ENCODE measurements at regions not wholly inside any gene's neighbourhood (a gene's known extent, or its start where the extent isn't known, plus 50 kb on each side); places are given as distances from the start of the nearest gene placed in this dataset.

DNA sequence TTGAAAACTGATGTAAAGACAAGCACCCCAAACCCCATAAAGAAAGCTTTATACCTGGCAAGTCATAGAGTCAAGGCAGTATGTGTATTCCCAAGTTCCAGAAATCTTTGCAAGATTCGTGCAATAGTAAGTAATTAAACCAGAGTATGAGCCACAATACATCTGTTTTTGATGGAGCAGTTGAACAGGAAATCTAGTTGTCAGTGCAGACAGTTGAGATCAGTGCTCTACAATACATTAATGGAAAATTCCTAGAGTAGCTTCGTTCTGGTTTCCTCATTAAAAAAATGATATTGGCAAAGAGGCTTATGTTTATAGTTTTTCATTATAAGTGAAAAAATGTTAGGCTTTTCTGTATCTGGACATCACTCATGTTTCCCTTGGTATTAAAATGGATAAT, 575.3 kb downstream of the TRIML1 start:
- DNase-seq (ENCODE audit: low read depth), result peak; percentile 60
- TF ChIP-seq, protein P1, sequence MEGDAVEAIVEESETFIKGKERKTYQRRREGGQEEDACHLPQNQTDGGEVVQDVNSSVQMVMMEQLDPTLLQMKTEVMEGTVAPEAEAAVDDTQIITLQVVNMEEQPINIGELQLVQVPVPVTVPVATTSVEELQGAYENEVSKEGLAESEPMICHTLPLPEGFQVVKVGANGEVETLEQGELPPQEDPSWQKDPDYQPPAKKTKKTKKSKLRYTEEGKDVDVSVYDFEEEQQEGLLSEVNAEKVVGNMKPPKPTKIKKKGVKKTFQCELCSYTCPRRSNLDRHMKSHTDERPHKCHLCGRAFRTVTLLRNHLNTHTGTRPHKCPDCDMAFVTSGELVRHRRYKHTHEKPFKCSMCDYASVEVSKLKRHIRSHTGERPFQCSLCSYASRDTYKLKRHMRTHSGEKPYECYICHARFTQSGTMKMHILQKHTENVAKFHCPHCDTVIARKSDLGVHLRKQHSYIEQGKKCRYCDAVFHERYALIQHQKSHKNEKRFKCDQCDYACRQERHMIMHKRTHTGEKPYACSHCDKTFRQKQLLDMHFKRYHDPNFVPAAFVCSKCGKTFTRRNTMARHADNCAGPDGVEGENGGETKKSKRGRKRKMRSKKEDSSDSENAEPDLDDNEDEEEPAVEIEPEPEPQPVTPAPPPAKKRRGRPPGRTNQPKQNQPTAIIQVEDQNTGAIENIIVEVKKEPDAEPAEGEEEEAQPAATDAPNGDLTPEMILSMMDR (conservative IDR thresholded peaks at IDR 0.05; ENCODE audit: control insufficient read depth, insufficient read depth, low read depth, low read length), result no peak
- no peak overlapping the region for H3K4me3 ChIP-seq (ENCODE audit: control insufficient read depth, low read depth, low read length)

DNA sequence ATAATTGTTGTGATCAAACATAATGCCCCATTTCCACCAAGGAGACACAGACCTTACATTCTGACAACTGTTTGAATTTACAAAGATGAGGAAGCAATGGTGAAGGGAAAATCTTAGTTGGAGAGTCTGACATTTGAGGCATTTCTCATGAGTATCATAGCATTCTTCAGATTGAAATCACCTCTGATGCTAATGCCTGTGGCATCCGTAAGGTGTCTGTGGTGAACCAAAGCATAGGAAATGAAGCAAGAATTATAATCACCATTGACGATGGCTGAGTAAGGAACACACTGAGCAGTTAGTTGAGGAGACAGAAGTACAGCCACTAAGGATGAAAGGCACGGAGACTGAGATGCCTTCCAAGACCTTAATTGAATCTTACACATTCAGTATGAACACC, 575.7 kb downstream of the TRIML1 start:
- no peak overlapping the region for H3K4me3 ChIP-seq (ENCODE audit: control insufficient read depth, low read depth, low read length)
- DNase-seq (ENCODE audit: low read depth), result peak; percentile 87
- TF ChIP-seq, protein P1 (conservative IDR thresholded peaks at IDR 0.05; ENCODE audit: control insufficient read depth, insufficient read depth, low read depth, low read length), result no peak

DNA sequence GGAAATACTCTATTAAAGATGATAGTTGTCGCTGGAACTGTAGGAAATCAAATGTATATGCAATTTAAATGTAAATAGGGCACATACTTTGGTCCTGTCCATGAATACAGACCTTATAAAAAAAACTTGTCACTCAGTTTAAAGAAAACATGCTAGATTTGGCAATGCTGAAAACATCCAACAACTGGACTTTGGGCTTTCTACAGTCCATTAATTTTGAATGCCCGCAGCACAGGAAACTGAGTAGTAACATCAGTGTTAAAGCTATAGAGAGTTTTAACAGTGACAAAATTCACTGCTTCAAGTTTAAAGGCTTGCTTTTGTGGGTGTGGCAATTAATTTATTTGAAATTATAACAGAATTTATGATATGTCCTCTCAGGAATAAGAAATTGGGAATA, 578.4 kb downstream of the TRIML1 start:
- TF ChIP-seq, protein P1 (conservative IDR thresholded peaks at IDR 0.05; ENCODE audit: control insufficient read depth, insufficient read depth, low read depth, low read length), result no peak
- DNase-seq (ENCODE audit: low read depth), result no peak
- H3K4me3 ChIP-seq (ENCODE audit: control insufficient read depth, low read depth, low read length), result no peak overlapping the region

DNA sequence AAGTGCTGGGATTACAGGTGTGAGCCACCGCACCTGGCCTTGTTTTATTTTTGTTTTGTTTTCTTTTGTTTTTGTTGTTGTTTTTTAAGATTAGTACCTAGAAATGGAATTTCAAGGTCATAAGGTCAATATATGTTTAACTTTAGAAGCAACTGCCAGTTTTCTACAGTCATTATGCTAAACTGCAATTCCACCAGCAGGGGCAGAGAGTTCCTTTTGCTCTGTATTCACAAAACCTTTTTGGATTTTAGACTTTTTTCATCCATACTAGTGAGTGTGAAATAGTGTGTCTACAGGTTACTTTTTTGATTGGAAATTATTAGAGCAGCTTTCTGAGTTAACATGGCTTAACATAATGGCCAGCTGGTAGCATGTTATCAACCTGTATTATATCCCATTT, 580.6 kb downstream of the TRIML1 start:
- TF ChIP-seq, protein P1 (conservative IDR thresholded peaks at IDR 0.05; ENCODE audit: control insufficient read depth, insufficient read depth, low read depth, low read length), result peak; percentile 25
- no peak for DNase-seq (ENCODE audit: low read depth)
- no peak overlapping the region for H3K4me3 ChIP-seq (ENCODE audit: control insufficient read depth, low read depth, low read length)

DNA sequence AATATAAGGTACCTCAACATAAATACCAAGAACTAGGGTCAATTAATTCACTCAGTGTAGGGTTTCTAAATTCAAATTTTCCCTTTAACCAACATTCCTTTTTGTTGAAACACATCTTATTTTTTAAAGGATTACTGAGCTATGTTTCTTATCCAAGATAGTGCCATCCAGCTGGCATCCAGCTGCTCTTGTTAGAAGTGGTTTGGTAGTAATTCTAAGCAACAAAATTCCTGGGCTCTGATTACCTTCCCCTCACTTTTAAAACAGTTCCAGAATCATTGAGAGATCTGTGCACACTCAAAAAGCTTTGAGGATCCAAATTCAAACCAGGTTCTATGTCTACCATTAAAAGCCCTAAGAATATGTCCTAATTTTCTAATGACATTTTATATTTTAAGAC, 583.7 kb downstream of the TRIML1 start:
- H3K4me3 ChIP-seq (ENCODE audit: control insufficient read depth, low read depth, low read length), result no peak overlapping the region
- TF ChIP-seq, protein P1 (conservative IDR thresholded peaks at IDR 0.05; ENCODE audit: control insufficient read depth, insufficient read depth, low read depth, low read length), result no peak
- DNase-seq (ENCODE audit: low read depth), result no peak

DNA sequence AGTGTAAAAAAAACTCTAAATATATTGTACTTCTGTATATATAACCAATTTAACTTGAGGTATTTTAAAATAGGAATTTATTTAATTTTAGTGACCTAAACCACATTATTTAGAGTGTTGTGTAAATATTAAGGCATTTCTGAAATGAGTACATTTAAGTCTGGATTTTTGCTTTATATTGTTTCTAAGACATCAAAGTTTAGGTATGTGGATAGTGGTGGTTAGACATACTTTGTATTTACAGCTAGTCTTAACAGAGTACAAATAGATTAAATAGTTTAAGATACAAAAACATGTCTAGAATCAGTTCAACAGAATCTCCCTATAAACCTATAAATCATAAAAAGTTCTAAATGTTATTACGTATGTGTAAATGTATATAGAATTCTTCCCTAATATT, 588.5 kb downstream of the TRIML1 start:
- no peak overlapping the region for H3K4me3 ChIP-seq (ENCODE audit: control insufficient read depth, low read depth, low read length)
- DNase-seq (ENCODE audit: low read depth), result no peak
- TF ChIP-seq, protein P1 (conservative IDR thresholded peaks at IDR 0.05; ENCODE audit: control insufficient read depth, insufficient read depth, low read depth, low read length), result no peak

DNA sequence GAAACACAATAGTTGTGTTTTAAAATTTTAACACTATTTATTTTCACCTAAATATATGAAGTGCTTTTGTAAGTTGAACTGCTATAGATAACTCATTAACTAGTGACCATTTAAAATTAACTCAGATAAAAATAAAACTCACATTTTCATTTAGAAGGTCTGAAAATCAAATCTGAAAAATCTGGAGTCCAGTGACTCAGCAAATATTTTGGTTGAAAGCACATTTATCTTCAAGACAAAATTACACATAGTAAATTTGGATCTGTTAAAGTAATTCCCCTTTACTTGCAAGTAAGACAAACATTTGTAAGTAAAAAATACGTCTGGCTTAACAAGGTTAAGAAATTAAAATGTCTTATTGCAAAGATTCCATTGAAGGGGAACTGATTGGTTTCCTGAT, 589.1 kb downstream of the TRIML1 start:
- DNase-seq (ENCODE audit: low read depth), result peak; percentile 6
- TF ChIP-seq, protein P1 (conservative IDR thresholded peaks at IDR 0.05; ENCODE audit: control insufficient read depth, insufficient read depth, low read depth, low read length), result no peak
- no peak overlapping the region for H3K4me3 ChIP-seq (ENCODE audit: control insufficient read depth, low read depth, low read length)
